K562 (cell line): ENCODE measurements at regions not wholly inside any gene's neighbourhood (a gene's known extent, or its start where the extent isn't known, plus 50 kb on each side); places are given as distances from the start of the nearest gene placed in this dataset.

Experiments
- ADNP ChIP-seq: fragments of 200-800 bp; sonication (Bioruptor generic); IDR thresholded peaks from 2 replicates; pipeline ENCODE4 v1.6.1; 2016; ENCODE audit warnings: missing genetic modification characterization, missing compliant biosample characterization
- ARID4B ChIP-seq: sonication (generic); formaldehyde crosslinking; IDR thresholded peaks from 2 replicates; pipeline ENCODE4 v1.8.0; 2022; ENCODE audit warnings: mild to moderate bottlenecking, missing genetic modification reagents
- COPS2 ChIP-seq: fragments of 450-650 bp; conservative IDR thresholded peaks from 2 replicates; pipeline ENCODE4 v1.6.1; 2016; ENCODE audit warnings: mild to moderate bottlenecking, moderate library complexity
- NCOA2 ChIP-seq, 2 experiments: fragments of 450-650 bp; IDR thresholded peaks; 2 replicates each; pipeline ENCODE4 v1.6.1; 2018; ENCODE audit warnings: mild to moderate bottlenecking in 2 of 2, moderate library complexity in 1 of 2; ENCODE audit not compliant: partially characterized antibody in 2 of 2
- ZNF431 ChIP-seq: sonication (generic); formaldehyde crosslinking; IDR thresholded peaks from 2 replicates; pipeline ENCODE4 v1.8.0; 2022; ENCODE audit warnings: mild to moderate bottlenecking, missing genetic modification reagents

- no peak for TF ChIP-seq ARID4B
- no peak for TF ChIP-seq ADNP (tag)
- no peak for TF ChIP-seq COPS2
- TF ChIP-seq ZNF431 (CRISPR knock-in tag), result no peak
- TF ChIP-seq NCOA2 (IDR thresholded peaks at IDR 0.05; ENCODE audit: partially characterized antibody in 2 of 2), result no peak
Measured at GRCh38 chr1:95169548-95169947, 52.4 kb downstream of the TLCD4 start (continued).
